ENCODE measurements at regions not wholly inside any gene's neighbourhood (a gene's known extent, or its start where the extent isn't known, plus 50 kb on each side); places are given as distances from the start of the nearest gene placed in this dataset.

- no peak for DNase-seq
Measured at GRCh38 chr10:92747066-92747465, 57.3 kb downstream of the HHEX start.

DNA sequence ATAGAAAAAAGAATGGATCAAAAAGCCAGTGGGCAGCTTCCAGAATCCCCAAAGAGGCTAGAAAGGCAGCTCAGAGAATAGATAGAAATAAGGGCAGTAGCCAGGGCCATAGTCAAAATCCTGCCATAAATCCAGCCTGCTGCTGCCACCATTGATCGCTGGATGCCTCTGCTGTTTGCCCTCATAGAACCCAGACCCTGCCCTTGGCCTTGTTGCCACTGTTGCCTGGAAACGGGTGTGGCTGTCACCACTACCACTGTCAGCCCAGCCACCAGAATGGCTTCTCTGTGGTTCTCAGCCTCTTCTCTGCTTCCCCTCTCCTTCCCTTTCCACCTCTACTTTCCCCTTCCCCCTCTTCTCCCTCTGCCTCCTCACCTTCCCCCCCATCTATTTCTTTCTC, 57.8 kb downstream of the HHEX start:
- no peak for DNase-seq

- DNase-seq, result no peak
Measured at GRCh38 chr10:92750791-92751533, 61.2 kb downstream of the HHEX start.

DNA sequence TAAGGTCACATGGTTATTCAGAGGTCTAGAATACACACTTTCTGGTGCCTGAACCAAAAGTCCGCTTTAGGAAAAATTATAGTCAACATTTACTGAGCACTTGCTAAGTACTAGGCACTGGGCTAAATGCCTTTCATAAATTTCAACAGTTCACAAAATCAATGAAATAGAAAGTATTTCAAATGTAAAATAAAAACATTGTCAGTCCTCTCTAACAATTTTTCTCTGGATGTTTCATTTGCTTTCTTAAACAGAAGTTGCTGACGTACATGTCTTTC, 61.7 kb downstream of the HHEX start:
- DNase-seq, result no peak

- no peak for DNase-seq
Measured at GRCh38 chr10:92751827-92752226, 62.1 kb downstream of the HHEX start.

- DNase-seq, result no peak
Measured at GRCh38 chr10:92753865-92754264, 64.1 kb downstream of the HHEX start.

DNA sequence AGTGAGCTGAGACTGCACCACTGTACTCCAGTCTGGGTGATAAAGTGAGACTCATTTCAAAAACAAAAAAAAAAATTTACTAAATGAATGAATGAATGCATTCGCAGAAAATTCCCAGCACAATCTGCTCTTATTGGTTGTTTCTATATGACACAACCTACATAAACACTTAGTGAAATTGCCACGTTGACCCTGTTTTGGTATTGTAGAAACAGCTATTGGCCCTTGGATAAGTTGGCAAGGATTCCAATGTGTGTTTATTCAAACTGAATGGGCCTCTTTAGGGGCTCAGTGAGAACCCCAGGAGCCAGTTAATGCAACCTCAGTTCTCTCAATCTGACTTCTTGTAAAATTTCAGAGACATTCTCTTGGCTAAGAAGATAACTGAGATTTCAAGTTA, 66.0 kb downstream of the HHEX start:
- DNase-seq, result no peak

GRCh38 chr10:92756201-92757065, 66.7 kb downstream of the HHEX start:
- DNase-seq, result peak; percentile 45 to 54

DNA sequence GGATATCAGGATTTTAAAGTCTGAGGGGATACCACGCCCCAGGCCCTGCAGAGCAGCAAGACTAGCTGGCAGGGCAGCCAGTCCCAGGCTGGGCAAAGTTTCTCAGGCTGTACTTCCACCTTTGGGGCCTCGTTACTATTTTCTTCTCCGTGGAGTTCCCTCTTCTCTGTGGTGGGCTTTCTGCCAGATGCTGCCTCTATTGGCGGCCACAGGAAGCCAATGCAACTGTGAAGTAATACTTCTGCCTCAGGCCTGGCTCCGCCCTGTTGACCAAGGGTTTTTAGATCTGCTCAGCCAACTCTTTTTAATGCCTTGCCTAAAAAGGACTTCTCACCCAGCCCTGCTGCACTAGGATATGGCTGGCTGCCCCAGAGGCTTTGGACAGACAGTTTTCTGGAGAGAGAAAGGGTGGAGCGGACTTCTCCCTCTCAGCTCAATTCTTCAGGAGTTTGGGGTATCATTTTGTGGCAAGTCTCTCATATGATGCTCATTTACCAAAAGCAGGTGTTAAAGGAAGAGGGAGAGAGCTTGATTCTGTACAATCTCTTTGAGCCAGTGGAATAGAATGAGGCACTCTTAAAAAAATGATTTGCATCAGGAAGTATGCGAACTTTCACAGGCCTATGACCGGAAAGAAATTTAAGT, 67.4 kb downstream of the HHEX start:
- DNase-seq, result peak; percentile 98 to 99

DNA sequence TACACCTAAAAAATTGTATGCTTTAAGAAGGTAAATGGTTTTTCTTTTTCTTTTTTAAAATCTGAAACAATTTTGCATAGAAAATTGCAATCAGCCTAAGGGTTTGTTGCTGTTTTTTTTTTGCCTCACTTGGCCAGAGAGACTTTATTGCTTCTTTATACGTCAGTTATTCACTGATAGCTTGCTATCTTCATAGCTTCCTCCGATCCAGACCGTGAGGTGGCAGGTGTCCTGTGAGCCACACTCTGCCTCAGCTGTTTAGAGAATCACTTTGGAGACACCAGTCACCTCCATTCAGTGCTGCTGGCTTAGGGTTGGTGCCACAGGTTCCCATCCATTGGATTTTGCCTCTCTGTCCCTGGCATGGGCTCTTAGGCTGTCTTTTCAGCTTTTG, 68.0 kb downstream of the HHEX start:
- no peak for DNase-seq

DNA sequence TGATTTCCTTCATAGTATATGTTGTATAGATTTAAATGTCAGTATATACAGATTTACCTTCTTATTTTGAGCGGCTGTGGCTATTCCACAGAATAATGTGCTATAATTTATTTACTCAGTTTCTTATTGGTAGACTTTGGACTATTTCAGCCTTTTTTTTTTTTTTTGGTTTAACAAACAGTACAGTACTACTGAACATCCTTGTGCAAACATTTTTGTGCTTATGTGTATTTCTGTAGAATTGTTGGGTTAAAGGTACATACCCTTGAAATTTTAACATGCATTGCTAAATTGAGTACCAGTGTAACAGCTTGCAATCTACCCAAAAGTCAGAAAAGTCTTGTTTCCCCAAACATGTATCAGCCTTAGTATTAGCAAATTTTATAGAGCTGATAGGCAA, 68.8 kb downstream of the HHEX start:
- DNase-seq, result no peak

- no peak for DNase-seq
Measured at GRCh38 chr10:92760609-92761008, 70.9 kb downstream of the HHEX start.

GRCh38 chr10:92761571-92761970, 71.8 kb downstream of the HHEX start:
- DNase-seq, result no peak

- no peak for DNase-seq
Measured at GRCh38 chr10:92763634-92764155, 73.9 kb downstream of the HHEX start.

- DNase-seq, result no peak
Measured at GRCh38 chr10:92766451-92766850, 76.7 kb downstream of the HHEX start.

- no peak for DNase-seq
Measured at GRCh38 chr10:92768104-92768503, 78.3 kb downstream of the HHEX start.

- no peak for DNase-seq
Measured at GRCh38 chr10:92773776-92774175, 74.5 kb upstream of the EXOC6 start.

DNA sequence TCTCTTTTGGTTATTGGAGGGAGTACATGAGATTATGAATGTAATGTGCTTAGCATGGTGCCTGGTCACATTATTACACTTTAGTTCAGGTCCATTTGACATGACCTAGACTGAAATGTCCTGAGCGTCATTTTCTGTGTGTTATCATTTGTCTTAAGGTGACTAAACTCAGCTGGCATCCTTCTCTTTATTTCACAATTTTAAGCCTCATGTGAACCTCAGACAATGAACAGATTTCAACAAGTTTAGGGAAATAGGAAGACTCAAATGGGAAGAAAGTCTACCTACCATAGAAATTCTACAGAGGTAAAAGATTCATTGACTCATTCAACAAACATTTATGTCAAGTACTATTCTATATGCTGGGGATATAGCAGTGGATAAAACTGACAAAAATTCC, 70.2 kb upstream of the EXOC6 start:
- DNase-seq, result no peak

DNA sequence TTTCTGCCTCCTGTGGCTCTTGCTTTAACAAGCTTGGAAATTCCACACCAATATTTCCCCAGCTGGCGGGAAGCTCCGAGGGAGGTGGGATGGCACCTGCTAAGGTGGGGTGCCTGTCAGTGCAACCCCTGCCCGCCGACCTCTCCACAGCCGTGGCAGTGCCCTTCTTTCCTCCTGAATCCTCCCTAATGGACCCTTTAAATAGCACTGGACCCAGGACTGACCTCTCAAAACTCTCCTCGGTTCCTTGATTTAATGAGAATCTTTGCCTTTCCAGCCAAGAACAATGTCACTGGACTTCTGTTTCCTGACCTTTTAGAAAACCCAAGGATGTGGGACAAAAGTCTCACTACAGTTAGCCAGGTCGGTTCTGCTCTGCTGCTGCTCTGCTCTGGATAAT, 63.2 kb upstream of the EXOC6 start:
- DNase-seq, result no peak

DNA sequence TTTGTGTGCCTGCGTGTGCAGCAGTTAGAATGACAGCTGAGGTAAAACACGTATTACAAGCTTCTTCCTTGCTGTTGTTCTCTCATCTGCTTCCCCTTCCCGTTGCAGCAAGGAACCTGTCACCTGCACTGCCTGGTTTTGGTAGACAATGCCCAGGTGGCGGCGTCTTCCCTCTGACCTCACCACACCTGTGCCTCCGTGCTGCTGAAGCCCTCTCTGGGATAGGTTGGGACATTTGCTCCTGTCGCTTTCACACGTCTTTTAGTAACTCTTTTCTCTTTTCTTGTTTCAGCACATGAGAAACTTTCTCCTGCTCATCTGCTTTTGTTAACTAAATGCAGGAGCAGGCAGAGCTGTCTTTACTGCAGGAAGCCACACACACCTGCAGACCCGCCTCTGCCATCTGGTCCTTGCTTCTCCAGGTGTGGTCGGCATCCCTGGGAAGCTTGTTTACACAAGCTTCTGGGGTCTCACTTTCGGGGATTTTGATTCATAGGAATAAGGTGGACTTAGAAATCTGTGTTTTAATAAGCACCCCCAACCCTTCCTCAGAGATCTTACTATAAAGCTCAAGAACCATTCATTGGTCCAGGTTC, 60.7 kb upstream of the EXOC6 start:
- no peak for DNase-seq

GRCh38 chr10:92789067-92789466, 59.3 kb upstream of the EXOC6 start:
- DNase-seq, result no peak

DNA sequence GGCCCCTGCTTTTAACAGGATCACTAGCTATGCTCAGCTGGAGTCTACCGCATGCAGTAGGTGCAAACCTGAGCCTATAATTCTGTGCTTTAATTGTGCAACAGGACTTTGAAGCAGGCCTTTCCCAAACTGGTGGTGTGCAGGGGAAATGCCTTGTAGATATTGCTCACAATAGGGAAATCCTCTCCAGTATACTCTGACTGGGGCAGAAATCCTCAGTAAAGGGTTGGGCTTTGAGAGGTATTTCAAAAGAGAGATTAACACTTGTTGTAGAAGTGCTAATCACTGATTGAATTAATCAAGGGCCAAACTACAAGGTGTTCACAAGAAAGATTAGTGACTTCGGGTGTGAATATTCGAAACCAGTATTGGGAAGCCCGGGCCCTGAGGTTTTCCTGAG, 58.5 kb upstream of the EXOC6 start:
- peak in 1 of 2 experiments; percentile 4 for DNase-seq

DNA sequence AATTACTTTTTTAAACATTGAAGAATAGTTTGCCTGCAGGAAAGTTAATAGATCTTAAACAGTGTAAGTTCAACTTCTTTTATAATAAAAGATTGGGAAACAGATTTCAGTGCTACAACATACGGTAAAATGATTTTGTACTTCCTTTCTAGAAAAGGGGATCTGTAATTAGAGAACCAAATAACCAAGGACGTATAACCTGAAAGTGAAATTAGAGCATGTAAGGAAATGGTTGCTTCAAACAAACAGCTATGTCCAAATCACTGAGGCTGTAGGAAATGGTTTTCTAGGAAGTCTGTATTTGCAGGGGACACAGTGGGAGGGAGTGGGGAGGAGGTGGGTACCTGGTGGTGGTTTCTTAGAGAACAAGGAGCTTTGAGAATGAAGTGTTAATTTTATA, 57.9 kb upstream of the EXOC6 start:
- DNase-seq, result peak; percentile 77 to 83

All from AML-193 (cell line).